HEK293 (cell line): ENCODE measurements at regions not wholly inside any gene's neighbourhood (a gene's known extent, or its start where the extent isn't known, plus 50 kb on each side); places are given as distances from the start of the nearest gene placed in this dataset.

ENCODE experiments used
- CTCF ChIA-PET: fragments of 350-600 bp; formaldehyde crosslinking; extraction: SDS; loops from one replicate; lab custom pipeline; 2021; ENCODE audit warnings: antibody characterized with exemption; lab: Yijun Ruan, JAX
- POLR2A ChIA-PET: fragments of 300-600 bp; formaldehyde crosslinking; extraction: SDS; loops from one replicate; lab custom pipeline; 2020; ENCODE audit warnings: antibody characterized with exemption, inconsistent platforms; lab: Yijun Ruan, JAX
- H3K27ac ChIP-seq: fragments of 200-500 bp; sonication (Bioruptor generic); 2 replicates; pipeline ENCODE4 v1.5.1; 2014; ENCODE audit warnings: low read depth, low read length, control low read depth, inconsistent platforms; ENCODE audit errors: extremely low read depth
- H3K36me3 ChIP-seq, 2 experiments: fragments of 200-500 bp in 1 of 2; sonication (Bioruptor generic) in 1 of 2; 1 replicate in 1 of 2; 2 replicates in 1 of 2; pipeline ENCODE4 v1.5.1; 2014 to 2017; ENCODE audit warnings: inconsistent platforms in 2 of 2, low read length in 2 of 2; ENCODE audit not compliant: control insufficient read depth in 2 of 2, insufficient read depth in 1 of 2
- H3K4me1 ChIP-seq: fragments of 200-500 bp; sonication (Bioruptor generic); 2 replicates; pipeline ENCODE4 v1.5.1; 2014; ENCODE audit warnings: mild to moderate bottlenecking, low read length, inconsistent platforms; ENCODE audit not compliant: control insufficient read depth, insufficient read depth
- H3K4me3 ChIP-seq: 2 replicates; pipeline ENCODE4 v1.5.1; 2011; ENCODE audit warnings: low read depth, mild to moderate bottlenecking, control low read depth, low read length, moderate library complexity
- H3K9me3 ChIP-seq: fragments of 200-500 bp; sonication (Bioruptor generic); 2 replicates; pipeline ENCODE4 v1.5.1; 2014; ENCODE audit warnings: low read depth, low read length, inconsistent platforms; ENCODE audit not compliant: control insufficient read depth, insufficient read depth
- KLF1 ChIP-seq: fragments of 450-650 bp; formaldehyde crosslinking; IDR thresholded peaks from 2 replicates; pipeline ENCODE4 v1.5.1; 2016; ENCODE audit warnings: missing biosample characterization, missing genetic modification characterization
- KLF16 ChIP-seq: fragments of 450-650 bp; formaldehyde crosslinking; IDR thresholded peaks from 2 replicates; pipeline ENCODE4 v1.5.1; 2017; ENCODE audit warnings: missing biosample characterization, missing genetic modification characterization
- KLF7 ChIP-seq: fragments of 450-650 bp; formaldehyde crosslinking; IDR thresholded peaks from 2 replicates; pipeline ENCODE4 v1.5.1; 2016; ENCODE audit warnings: missing biosample characterization, missing genetic modification characterization, borderline replicate concordance
- PRDM4 ChIP-seq: fragments of 450-650 bp; formaldehyde crosslinking; IDR thresholded peaks from 2 replicates; pipeline ENCODE4 v1.5.1; 2017; ENCODE audit warnings: missing biosample characterization, missing genetic modification characterization
- REPIN1 ChIP-seq: fragments of 450-650 bp; formaldehyde crosslinking; IDR thresholded peaks from 2 replicates; pipeline ENCODE4 v1.5.1; 2017; ENCODE audit warnings: missing biosample characterization, missing genetic modification characterization, low read depth
- SALL2 ChIP-seq: fragments of 450-650 bp; formaldehyde crosslinking; IDR thresholded peaks from 2 replicates; pipeline ENCODE4 v1.5.0; 2017; ENCODE audit warnings: missing biosample characterization, mild to moderate bottlenecking, missing genetic modification characterization, borderline replicate concordance
- YY2 ChIP-seq: fragments of 450-650 bp; formaldehyde crosslinking; IDR thresholded peaks from 2 replicates; pipeline ENCODE4 v1.5.1; 2016; ENCODE audit warnings: missing biosample characterization, missing genetic modification characterization
- ZBTB17 ChIP-seq: fragments of 450-650 bp; formaldehyde crosslinking; IDR thresholded peaks from 2 replicates; pipeline ENCODE4 v1.5.1; 2016; ENCODE audit warnings: missing biosample characterization, missing genetic modification characterization
- ZBTB26 ChIP-seq: fragments of 450-650 bp; formaldehyde crosslinking; optimal IDR thresholded peaks from 2 replicates; pipeline ENCODE3; 2016; ENCODE audit warnings: missing biosample characterization, mild to moderate bottlenecking, missing genetic modification characterization
- ZEB2 ChIP-seq: fragments of 450-650 bp; formaldehyde crosslinking; IDR thresholded peaks from 2 replicates; pipeline ENCODE4 v1.5.1; 2016; ENCODE audit warnings: missing biosample characterization, missing genetic modification characterization
- ZNF133 ChIP-seq: fragments of 450-650 bp; formaldehyde crosslinking; IDR thresholded peaks from 2 replicates; pipeline ENCODE4 v1.5.1; 2016; ENCODE audit warnings: missing biosample characterization, missing genetic modification characterization
- ZNF146 ChIP-seq: fragments of 450-650 bp; formaldehyde crosslinking; IDR thresholded peaks from 2 replicates; pipeline ENCODE4 v1.5.1; 2016; ENCODE audit warnings: missing biosample characterization, missing genetic modification characterization
- ZNF221 ChIP-seq: fragments of 450-650 bp; formaldehyde crosslinking; IDR thresholded peaks from 2 replicates; pipeline ENCODE4 v1.5.1; 2017; ENCODE audit warnings: missing biosample characterization, missing genetic modification characterization, borderline replicate concordance
- ZNF248 ChIP-seq: fragments of 450-650 bp; formaldehyde crosslinking; IDR thresholded peaks from 2 replicates; pipeline ENCODE4 v1.5.1; 2017; ENCODE audit warnings: missing biosample characterization, missing genetic modification characterization
- ZNF280C ChIP-seq: fragments of 450-650 bp; formaldehyde crosslinking; IDR thresholded peaks from 2 replicates; pipeline ENCODE4 v1.5.1; 2016; ENCODE audit warnings: missing biosample characterization, missing genetic modification characterization
- ZNF433 ChIP-seq: fragments of 450-650 bp; formaldehyde crosslinking; IDR thresholded peaks from 2 replicates; pipeline ENCODE4 v1.5.1; 2016; ENCODE audit warnings: missing biosample characterization, missing genetic modification characterization, low read depth
- ZNF558 ChIP-seq: fragments of 450-650 bp; formaldehyde crosslinking; IDR thresholded peaks from 2 replicates; pipeline ENCODE4 v1.5.1; 2016; ENCODE audit warnings: missing biosample characterization, missing genetic modification characterization
- ZNF677 ChIP-seq: fragments of 450-650 bp; IDR thresholded peaks from 2 replicates; pipeline ENCODE4 v1.5.0; 2018; ENCODE audit warnings: missing biosample characterization, mild to moderate bottlenecking, missing genetic modification characterization, moderate library complexity
- ZNF76 ChIP-seq: fragments of 450-650 bp; formaldehyde crosslinking; IDR thresholded peaks from 2 replicates; pipeline ENCODE4; 2016; ENCODE audit warnings: low read depth, missing biosample characterization, missing genetic modification characterization, borderline replicate concordance
- TF ChIP-seq, protein P1 (sequence below): fragments of 450-650 bp; formaldehyde crosslinking; IDR thresholded peaks from 2 replicates; pipeline ENCODE4 v1.5.1; 2017; ENCODE audit warnings: missing biosample characterization, missing genetic modification characterization
- TF ChIP-seq, protein P2 (sequence below): fragments of 450-650 bp; formaldehyde crosslinking; IDR thresholded peaks from 2 replicates; pipeline ENCODE4 v1.5.1; 2016; ENCODE audit warnings: missing biosample characterization, missing genetic modification characterization

DNA sequence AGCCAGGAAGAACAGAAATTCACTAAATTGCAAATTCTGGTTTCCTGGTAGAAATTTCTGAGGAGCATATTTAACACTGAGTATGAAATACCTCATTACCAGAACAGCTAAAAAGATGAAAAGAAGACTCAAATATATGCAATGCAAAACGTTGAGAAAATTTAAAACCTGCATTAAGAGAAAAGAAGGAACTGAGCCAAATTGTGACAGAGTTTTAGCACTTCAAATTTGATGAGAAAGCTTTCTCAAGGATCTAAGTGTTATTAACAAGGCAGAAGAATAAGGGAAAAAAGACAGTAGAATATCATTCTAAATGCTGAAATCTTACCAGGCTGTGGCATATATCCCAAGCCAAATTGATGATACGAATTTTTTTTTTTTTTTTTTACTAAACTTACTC lies 443.0 kb downstream of the COL12A1 start (continued):
- no peak for TF ChIP-seq KLF16 (tag by site-specific recombination)

DNA sequence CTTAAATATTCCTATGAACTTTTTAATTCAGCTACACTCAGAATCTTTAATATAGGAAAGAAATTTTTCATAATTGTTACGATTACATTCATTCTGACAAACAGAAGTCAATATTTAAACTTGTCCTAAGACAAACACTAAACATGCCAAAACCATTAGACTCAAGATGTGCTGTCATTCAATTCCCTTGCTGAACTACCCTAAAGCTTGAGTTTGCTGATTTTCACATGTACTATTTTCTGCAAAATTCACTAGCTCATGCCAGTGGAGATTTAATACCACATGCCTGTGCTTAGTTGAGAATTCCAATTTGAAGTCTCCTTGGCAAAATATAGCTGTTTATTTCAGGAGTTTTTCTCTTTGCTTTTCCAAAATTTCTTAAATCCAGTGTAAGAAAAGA lies 448.0 kb downstream of the COL12A1 start:
- Histone ChIP-seq H3K4me1 (no peaks in the 10 kb centered on the region), H3K9me3 (no peaks in the 10 kb centered on the region), H3K4me3 (no peak overlapping the region)
- POLR2A ChIA-PET, result no interaction called here
- no peak for TF ChIP-seq KLF7 (tag by site-specific recombination)
- TF ChIP-seq, protein P1, sequence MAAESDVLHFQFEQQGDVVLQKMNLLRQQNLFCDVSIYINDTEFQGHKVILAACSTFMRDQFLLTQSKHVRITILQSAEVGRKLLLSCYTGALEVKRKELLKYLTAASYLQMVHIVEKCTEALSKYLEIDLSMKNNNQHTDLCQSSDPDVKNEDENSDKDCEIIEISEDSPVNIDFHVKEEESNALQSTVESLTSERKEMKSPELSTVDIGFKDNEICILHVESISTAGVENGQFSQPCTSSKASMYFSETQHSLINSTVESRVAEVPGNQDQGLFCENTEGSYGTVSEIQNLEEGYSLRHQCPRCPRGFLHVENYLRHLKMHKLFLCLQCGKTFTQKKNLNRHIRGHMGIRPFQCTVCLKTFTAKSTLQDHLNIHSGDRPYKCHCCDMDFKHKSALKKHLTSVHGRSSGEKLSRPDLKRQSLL (tag by site-specific recombination), result no peak
- TF ChIP-seq REPIN1 (tag by site-specific recombination), result no peak
- TF ChIP-seq, protein P2, sequence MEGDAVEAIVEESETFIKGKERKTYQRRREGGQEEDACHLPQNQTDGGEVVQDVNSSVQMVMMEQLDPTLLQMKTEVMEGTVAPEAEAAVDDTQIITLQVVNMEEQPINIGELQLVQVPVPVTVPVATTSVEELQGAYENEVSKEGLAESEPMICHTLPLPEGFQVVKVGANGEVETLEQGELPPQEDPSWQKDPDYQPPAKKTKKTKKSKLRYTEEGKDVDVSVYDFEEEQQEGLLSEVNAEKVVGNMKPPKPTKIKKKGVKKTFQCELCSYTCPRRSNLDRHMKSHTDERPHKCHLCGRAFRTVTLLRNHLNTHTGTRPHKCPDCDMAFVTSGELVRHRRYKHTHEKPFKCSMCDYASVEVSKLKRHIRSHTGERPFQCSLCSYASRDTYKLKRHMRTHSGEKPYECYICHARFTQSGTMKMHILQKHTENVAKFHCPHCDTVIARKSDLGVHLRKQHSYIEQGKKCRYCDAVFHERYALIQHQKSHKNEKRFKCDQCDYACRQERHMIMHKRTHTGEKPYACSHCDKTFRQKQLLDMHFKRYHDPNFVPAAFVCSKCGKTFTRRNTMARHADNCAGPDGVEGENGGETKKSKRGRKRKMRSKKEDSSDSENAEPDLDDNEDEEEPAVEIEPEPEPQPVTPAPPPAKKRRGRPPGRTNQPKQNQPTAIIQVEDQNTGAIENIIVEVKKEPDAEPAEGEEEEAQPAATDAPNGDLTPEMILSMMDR (tag by site-specific recombination), result no peak
- TF ChIP-seq ZNF558, result no peak
- TF ChIP-seq, all 188 proteins: peak for 0
- Histone ChIP-seq H3K36me3 (no peaks in the 10 kb centered on the region), H3K27ac (no peak overlapping the region)
- CTCF ChIA-PET, result interaction anchor here (0.7 kb wide), 1 partner anchor 37 kb away, joined by 3 read pairs; no protein-coding TSS in a partner anchor

GRCh38 chr6:74756923-74757322 lies 448.9 kb downstream of the COL12A1 start:
- TF ChIP-seq ZEB2, result no peak
- no peak for TF ChIP-seq ZNF76 (tag by site-specific recombination)
- TF ChIP-seq KLF1 (tag by site-specific recombination), result no peak
- TF ChIP-seq ZNF280C (tag by site-specific recombination), result no peak
- no peak for TF ChIP-seq ZNF133
- no peak for TF ChIP-seq ZNF677
- no peak for TF ChIP-seq ZBTB26 (tag by site-specific recombination)
- TF ChIP-seq ZNF146 (tag by site-specific recombination), result no peak
- TF ChIP-seq PRDM4 (tag by site-specific recombination), result no peak
- no peak for TF ChIP-seq ZNF433 (tag by site-specific recombination)
- TF ChIP-seq SALL2 (tag by site-specific recombination), result no peak
- TF ChIP-seq ZNF221 (tag by site-specific recombination), result no peak
- no peak for TF ChIP-seq YY2
- no peak for TF ChIP-seq ZBTB17 (tag by site-specific recombination)
- no peak for TF ChIP-seq ZNF248 (tag by site-specific recombination)
- no peak overlapping the region for H3K27ac ChIP-seq
- POLR2A ChIA-PET, result no interaction called here
- no peaks in the 10 kb centered on the region for H3K9me3 ChIP-seq
- CTCF ChIA-PET, result no interaction called here
- H3K4me3 ChIP-seq, result no peak overlapping the region
- no peaks in the 10 kb centered on the region for H3K36me3 ChIP-seq
- no peaks in the 10 kb centered on the region for H3K4me1 ChIP-seq
